COLO829 (cell line): ENCODE measurements at regions not wholly inside any gene's neighbourhood (a gene's known extent, or its start where the extent isn't known, plus 50 kb on each side); places are given as distances from the start of the nearest gene placed in this dataset.
"Not testable (repeated sequence)": the region's sequence is repeated elsewhere in the genome, so short reads cannot be mapped to it uniquely, and the experiment has no call there.

Experiments
- DNase-seq: peaks from one replicate; pipeline ENCODE4 v3.0.0; 2012; ENCODE audit warnings: low spot score

DNA sequence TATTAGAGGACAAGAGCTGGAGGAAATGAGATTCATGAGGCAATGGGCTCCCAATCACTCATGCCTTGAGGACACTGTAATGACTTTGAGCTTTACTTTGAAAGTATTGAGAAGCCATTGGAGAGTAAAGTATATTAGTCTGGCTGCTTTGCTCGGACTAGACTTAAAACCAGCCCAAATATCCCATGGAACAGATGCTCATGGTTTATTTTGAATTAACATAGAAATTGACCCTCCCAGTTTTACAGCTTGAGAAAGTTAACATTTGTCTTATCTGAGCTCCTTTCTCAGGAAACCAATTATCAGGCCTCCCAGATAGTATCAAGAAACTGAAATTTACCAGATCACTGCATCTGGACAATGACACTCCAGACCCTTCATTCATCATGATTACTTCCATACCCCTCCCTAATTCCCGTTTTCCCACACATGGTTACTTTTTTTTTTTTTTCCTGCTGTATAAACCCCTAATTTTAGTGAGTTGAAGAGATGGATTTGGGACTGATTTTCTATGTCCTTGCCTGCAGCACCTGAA is 270.8 kb upstream of the SMIM30 start:
- DNase-seq = no peak

DNA sequence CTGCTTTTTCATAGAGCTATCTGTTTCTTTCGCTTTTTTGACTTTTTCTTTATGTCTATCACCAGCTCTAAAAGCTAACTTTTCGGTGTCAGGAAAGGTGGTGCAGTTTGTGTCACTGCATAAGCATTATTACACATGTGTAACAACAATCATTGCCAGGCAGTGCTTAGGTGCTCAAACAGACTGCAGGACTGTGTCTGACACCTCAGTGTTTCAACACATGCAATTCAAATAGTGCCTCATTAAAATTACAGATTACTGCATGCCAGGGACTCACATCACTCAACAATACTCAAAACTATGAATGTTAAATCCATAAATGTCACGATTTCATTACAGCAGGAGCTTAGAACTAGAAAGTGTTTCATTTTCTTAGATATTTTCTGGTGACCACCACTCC is 265.3 kb upstream of the SMIM30 start:
- no peak for DNase-seq

DNA sequence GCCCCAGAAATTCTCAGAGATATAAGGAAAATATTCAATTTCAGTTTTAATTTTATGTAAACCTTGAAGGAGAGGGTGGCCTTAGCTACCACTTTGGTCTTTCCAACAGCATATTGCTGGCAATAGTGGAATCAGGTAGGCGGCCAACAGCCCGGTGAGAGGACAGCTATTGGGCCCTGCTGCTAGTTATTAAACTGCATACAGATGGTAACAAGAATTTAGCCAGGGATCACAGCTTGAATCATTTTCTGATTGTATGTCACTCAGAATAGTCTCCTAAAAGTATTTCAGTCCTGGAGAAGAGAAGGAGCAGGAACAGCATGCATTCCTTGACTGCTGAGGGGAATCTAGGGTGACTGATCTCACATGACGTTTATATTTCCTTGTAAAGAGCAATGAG is 261.4 kb upstream of the SMIM30 start:
- no peak for DNase-seq

DNA sequence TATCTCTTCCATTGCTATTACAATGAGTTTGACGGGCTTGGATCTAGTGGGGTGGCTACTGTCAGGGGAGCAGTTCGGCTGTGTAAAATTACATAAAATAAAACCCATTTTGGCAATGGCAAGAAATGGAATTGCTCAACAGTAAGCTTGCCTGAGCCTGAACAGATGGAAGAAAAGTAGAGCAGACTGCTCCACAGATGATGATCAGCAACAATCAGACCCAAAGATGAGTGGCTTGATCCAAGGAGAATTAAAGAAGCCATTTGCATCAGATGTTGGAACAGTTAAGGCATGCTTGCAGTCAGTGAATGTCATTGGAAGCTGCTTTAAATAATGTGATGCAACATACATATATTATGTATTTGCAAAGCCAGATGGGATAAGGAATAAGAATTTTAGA is 256.6 kb upstream of the SMIM30 start:
- no peak for DNase-seq

DNA sequence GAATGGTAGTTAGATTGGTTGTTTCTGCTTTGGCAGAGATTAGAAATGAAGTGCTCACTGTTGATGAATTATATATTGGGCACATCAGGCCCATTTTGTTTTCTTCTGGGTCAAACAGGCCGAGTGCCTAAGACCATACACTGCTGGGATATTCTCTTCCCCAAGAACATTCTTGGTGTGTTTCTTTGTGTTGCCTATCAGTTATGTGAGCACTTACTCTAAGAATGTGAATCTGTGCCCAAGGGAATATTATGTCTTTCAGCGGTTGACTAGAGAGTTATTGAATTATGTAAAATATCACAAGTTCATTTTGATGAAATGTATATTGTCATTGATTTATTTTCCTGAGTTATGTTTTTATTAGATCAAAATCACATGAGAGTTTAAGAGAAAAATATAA is 255.5 kb upstream of the SMIM30 start:
- DNase-seq = no peak

DNA sequence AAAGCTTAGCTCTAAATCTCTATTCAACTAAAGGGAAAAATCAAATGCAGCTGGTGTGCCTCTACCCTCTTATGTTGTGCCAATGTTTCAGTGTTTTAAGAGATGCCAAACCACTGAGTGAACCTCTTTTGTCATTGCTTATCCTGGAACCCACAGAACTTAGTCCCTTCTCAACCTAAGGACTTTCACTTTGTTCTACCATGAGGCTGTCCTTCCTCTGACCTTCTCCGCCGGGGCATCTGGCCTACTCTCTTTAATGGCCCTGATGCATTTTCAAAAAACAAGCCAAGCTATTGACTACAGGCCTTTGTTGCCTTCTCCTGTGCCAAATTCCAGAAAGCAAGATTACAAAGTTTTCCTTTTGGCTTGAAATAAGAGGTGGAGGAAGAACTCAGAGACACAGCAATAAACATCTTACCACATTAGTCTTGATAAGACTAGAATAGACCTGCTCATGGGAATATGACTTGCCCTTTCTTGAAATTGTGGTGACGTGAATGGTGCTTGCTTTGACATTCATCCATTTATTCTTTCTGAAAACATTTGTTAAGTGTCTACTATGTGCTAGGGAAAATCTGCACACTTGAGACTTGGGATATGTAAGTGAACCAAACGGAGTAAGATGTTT is 253.2 kb upstream of the SMIM30 start:
- peak; percentile 36 for DNase-seq

DNA sequence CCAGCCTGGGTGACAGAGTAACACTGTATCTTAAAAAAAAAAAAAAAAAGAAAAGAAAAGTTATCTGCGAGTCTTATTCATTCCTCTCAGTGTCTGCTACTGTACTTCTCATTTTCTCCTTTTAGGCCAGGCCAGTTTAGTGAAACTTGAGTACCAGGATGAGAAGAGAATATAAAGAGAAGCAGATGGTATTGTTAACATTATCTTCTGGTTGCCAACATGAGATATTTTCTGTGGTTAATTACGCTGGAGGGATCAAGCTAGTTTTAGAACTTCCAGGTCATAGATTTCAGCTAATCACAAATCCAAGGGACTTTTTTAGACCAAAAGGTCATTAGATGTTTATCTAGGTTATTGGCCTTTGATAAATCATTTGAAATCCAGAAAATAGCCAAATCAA is 252.6 kb upstream of the SMIM30 start:
- DNase-seq = no peak

DNA sequence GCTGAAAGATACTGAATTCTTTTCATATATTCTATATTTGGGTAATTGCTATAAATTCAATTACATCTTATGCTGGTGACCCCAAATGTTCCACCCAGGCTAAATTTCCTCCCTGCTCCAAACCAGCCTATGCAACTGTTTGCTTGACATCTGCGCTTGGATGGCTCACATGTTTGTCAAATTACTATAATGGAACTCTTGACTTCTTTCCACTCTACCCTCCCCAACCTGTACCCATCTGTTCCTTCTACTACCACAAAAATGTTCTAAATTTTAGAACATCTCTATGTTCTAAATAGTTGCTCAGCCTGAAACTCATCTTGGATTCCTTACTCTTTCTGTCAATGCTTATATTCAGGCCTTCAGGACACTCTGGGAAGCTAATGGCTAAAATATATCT is 249.9 kb upstream of the SMIM30 start:
- no peak for DNase-seq

DNA sequence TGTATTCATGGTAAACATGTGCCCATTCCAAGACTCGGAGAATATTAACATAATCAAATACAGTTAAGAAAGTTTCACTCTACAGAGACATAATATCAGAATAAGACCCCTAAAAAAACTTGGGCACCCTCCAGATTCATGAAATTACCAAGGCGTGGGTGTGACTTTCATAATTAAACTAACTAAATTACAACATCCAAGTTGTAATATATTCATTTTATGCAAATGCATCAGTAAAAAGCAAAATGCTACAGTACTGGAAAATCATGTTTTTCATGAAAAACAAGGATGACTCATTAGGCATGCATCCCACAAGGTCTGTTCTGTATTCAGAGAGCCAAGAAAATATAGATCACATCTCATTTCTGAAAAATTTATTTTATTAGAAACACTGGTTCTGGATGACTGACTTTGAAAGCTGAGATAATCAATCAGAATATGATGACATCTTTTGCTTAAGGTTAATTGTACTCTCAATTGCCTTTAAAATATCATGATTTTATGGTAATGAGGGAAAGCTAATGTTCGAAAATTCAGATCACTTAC is 248.8 kb upstream of the SMIM30 start:
- no peak for DNase-seq

DNA sequence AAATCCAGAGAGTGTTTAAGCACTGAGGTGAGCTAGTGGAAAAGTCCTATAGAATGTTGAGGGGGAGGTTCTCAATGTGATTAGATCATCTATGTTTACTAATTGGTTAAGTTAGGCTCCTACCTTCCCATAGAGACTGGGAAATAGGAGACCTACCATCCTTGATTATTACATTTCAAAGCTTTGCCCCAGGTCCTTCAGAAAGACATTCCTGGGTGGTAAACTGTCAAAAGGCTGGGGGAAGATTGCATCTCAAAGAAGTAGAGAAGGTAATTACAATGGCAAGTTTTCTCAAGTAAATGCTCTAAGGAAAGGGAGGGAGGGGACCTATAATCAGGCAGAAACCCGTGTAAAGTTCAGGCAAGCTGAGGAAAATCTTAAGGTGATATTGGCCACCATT is 247.8 kb upstream of the SMIM30 start:
- no peak for DNase-seq

DNA sequence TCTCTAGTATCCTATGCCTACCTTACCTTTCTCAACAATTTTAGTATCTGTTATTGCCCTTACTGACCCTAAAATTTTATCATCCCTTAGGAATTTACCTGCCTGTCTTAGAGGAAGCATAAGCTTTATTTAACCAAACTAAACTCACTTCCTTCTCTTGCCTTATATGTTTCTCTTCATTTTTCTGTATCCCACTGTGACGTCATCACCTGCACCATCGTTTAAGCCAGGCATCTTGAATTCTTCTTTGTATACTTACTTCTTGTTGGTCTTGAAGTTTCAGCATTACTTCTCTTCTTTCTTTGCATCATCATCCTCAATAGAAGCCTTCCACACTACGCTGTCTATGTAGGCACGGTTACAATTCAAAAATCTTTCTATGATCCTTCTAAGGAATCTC is 231.0 kb upstream of the SMIM30 start:
- no peak for DNase-seq

DNA sequence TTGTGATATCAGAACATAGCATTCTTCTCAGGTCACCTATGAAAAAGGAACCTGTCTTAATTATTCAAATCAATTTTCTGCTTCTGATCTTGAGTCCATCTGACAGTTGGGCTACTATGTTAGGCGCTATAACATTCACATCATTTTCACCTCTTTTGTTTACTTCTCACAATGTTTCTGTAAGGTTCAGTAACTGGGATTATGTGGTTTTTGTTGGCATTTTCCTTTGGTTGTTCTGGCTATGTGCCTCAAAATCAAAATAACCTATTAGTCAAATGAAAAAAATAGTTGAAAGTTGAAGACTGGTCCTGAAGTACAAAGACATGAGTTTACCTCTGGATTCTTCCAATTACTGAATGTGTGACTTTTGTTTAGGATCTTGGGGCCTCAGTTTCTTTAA is 221.3 kb upstream of the SMIM30 start:
- no peak for DNase-seq

DNA sequence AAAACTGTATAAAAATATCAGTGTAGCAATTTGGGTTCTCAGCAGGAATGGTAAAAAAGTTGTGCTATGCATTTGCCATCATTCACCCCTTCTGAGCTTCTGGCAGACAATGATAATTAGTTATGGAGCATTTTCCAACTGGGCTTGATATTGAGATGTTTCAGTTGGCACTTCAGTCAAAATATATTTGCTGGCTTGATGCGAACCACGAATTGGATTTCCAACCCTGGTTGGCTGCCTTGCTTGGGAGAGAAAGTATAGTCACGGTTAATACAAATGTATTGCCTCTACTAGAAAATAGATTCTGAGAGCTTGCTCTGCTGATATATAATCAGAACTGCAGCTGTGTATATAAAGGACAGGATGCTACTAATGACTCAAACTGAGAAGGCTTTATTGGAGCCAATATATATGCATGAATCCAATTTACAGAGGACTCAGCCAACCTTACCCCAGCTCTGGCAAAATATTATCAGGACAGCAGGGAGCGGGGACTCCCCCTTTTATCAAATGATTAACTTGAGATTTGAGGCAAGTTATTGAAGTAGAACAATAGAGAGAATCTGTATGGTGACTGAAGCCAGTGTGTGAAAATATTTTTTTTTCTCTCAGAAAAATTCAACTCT is 219.8 kb upstream of the SMIM30 start:
- DNase-seq = no peak

DNA sequence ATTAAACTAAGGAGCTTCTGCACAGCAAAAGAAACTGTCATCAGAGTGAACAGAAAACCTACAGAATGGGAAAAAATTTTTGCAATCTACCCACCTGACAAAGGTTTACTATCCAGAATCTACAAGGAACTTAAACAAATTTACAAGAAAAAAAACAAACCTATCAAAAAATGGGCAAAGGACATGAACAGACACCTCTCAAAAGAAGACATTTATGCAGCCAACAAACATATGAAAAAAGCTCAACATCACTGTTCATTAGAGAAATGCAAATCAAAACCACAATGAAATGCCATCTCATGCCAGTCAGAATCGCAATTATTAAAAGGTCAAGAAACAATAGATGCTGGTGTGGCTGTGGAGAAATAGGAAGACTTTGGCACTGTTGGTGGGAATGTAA is 218.5 kb upstream of the SMIM30 start:
- DNase-seq = not testable (repeated sequence)

DNA sequence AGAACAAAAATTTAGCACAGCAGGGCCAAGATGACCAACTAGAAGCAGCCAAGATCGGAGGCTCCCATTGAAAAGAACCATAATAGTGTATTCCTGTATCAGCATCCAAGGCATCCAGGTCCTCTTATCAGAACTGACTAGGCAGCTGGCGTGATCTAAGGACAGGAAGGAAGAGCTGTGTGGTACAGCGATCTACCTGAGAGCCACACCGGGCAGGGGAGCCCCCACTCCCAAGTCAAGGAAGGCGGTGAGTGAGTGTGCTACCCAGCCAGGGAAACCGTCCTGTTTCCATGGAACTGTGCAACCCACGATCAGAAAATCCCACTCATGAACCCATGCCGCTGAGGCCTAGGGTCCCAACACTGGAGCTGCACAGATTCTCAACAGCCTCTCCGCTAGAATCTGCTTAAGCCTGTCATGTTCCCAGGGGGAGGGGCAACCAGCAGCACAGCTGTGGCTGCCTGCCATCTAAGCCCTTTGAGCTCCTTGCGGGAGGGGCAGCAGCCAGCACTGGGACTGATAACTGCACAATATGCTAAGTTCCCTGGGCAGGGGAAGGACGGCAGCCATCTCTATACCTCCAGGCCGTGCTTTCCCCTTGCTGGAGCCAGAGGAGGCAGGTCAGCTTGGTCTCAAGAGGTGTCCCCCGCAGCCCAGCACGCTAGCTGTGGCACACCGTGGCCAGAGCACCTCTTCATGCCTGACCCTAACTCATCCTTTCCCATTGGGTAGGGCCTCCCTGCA is 213.0 kb upstream of the SMIM30 start:
- no peak for DNase-seq

DNA sequence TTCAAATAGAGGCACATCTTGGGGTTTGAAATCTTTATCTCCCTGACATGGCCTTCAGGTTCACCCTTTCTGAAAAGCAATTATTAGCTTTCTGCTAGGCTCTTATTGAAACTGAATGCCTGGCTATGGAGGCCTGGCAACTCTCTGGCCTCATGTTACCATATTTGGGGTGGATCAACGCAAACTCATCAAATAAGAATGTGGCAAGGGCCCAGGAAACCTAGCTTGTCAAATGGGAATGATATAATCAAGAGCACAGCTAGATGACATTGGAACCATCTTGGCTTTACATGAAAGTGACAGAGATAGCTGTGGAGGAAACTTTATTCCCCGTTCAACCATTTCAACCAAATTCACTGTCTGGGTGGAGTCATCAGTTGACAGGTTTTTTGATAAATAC is 202.8 kb upstream of the SMIM30 start:
- no peak for DNase-seq

DNA sequence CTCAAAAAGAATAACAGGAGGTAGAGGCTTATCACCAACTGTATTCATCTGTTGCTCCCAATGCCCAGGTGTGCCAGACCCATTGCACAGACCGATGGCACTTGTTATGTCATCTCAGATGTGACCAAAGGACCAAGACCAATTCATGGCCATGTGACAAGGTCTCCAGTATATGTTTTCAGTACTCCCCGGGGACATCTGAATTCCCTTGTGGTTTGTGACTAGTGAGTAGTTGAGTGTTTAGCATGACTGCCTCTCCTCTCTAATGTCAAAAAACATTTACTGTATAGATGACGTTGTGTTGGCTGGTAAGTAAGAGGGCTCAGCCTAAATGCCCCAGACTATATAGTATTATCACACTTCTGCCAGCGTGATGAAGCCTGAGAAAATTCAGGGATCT is 202.1 kb upstream of the SMIM30 start:
- no peak for DNase-seq

DNA sequence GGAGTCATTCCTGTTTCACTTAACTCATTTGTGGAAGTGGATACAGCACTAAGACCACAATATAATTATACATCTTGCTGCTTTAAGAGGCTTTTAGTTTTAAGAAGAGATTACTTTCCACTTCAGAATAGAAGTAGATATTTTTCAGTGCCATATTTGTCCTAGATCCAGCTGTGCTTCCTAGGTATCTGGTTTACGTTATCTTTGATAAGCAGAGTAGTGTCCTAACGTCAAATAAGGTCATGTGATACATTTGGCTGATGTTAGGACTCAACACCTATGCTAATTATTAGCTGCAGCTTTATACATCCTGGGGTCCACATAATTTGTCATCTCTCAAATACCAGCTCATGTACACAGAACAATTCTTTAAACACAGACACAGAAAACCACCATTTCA is 196.2 kb upstream of the SMIM30 start:
- DNase-seq = no peak

DNA sequence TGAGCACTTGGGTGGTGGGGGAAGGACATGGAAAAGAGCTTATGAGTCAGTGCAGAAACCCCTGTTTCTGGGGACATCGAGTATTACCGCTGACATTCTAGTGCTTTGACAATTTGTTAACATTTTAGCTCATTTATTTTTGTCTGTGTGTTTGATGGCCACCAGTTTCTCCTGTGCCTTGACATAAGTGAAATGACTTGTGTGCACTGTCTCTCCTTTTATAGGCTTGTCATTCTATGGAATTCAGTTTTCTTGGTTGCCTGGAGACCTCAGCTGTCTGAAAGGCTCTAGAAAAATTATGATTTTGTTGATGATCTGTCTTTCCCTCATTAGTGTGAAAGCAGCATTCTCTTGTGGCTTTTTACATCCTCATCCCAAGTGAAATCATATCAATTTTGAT is 190.0 kb upstream of the SMIM30 start:
- DNase-seq = no peak

DNA sequence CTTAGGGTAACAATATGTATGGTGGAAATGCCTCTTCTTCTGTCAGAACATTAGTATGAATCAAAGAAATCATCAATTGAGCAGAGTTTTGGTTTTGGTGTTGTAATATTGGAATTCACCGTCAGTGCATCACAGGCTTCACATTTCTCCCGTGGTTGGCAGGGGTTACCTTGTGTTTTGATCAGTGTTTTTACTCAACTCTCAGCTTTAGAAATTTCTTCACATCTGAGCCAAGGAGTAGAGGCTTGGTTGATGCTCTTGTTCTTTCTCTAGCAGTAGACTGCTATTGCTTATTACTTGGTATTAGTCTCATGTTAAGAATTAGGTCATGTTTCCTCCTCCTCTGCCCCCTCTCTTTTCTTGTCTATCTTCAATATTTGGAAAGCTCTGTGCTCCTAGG is 188.8 kb upstream of the SMIM30 start:
- no peak for DNase-seq

DNA sequence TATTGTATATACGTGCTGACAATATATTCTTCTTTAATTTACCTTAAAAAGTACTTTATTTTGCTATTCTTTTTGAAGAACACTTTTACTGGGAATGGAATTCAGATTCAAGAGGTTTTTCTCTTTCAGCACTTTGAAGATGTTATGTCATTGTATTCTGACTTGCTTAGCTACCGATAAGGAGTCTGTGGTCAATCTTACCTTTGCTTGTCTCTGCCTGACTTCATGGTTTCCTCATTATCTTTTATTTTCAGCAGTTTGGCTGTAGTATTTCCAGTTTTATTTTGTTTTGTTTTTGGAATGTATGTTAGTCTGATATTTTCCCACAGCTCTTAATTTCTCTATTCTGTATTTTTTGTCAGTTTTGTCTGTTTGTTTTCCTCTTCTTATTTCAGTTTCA is 187.9 kb upstream of the SMIM30 start:
- DNase-seq = no peak

DNA sequence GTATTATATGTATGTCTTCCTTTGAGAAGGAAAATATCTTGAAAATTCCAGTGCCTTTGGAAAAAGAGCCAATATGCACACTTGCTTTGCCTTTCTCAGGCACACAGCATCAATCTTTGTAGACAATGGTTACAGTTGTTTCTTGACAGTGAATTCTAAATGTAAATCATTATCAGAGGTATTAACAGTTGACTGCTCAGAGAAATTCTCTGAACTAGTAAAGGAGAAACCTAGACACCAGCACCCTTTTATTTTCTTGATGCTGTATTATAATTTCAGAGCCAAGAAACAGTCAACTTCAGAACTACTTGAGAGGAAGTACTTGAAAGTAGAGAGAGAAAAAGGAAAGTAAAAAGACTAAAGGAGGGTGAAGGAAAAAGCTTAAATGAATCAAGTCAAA is 185.8 kb upstream of the SMIM30 start:
- no peak for DNase-seq

DNA sequence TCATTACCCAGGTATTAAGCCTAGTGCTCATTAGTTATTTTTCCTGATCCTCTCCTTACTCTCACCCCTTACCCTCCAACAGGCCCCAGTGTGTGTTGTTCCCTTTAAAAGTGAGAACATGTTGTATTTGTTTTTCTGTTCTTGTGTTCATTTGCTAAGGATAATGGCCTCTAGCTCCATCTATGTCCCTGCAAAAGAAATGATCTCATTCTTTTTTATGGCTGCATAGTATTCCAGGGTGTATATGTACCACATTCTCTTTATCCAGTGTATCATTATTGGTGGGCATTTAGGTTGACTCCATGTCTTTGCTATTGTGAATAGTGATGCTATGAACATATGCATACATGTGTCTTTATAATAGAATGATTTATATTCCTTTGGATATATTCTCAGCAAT is 185.0 kb upstream of the SMIM30 start:
- DNase-seq = not testable (repeated sequence)
